NCI-H128 (cell line): ENCODE measurements at regions not wholly inside any gene's neighbourhood (a gene's known extent, or its start where the extent isn't known, plus 50 kb on each side); places are given as distances from the start of the nearest gene placed in this dataset.

ENCODE experiments used
- DNase-seq: peaks from one replicate; lab custom pipeline; 2025; ENCODE audit not compliant: unreplicated experiment; lab: John Stamatoyannopoulos, UW

DNA sequence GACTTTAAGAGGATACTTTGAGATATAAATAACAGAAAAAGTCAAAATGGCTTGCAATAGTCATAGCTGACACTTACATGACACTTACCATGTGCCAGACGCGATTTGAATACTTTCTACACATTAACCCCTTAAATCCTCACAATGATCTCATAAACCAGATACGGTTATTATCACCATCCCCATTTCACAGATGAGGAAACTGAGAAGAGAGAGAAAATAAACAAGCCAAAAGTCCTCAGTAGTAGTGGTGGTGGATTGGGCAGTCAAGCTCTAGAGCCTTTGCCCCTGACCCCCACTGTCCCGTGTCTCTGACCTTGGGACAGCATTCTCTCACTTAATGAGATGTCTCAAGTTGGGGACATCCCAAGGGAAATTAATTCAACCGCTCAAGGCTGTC is 105.2 kb upstream of the TAF1B start:
- no peak for DNase-seq

DNA sequence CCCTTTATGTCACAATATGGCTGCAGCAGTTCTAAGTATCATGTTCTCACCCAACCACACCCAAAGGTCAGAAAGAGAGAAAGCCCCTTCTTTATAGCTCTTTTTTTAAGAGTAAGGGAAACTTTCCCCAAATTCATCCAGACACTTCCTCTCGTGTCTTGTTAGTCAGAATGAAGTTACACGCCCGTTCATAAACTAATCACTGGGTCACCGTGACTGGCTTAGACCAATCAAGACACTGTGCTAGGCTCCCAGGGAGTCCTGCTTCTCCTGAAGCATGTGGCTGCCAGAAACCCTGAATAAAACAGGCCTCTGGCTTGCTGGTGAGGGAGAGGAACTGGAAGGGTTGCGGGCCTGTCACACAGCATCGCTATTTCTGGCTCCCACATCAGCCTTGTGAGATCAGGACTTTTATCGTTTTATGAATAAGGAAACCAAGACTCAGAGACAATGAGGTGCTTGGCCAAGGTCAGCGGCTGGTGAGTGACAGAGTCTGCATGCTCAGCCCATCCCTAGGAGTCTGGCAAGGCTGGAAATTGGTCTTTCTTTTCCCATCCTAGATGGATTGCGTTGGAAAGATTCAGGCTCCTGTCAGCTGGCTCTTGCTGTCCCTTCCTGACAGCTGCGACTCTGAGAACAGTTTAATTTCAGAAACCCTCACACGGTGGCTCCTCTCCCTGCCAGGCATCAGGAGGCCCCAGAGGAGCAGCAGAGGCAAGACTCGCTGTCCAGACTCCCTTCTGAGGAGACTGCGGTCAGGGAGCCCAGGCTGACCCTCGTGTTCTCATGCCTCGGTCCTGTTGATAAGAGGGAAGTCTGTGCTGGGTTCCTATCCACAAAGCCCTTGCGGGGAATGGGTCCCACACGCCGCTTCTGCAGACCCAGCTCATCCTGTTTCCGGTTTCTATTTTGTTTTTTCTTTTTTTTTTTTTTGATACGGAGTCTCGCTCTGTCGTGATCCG is 104.5 kb upstream of the TAF1B start:
- no peak for DNase-seq

GRCh38 chr2:9739531-9739964 is 103.7 kb upstream of the TAF1B start:
- no peak for DNase-seq

GRCh38 chr2:9740382-9741073 is 102.7 kb upstream of the TAF1B start:
- DNase-seq: no peak

DNA sequence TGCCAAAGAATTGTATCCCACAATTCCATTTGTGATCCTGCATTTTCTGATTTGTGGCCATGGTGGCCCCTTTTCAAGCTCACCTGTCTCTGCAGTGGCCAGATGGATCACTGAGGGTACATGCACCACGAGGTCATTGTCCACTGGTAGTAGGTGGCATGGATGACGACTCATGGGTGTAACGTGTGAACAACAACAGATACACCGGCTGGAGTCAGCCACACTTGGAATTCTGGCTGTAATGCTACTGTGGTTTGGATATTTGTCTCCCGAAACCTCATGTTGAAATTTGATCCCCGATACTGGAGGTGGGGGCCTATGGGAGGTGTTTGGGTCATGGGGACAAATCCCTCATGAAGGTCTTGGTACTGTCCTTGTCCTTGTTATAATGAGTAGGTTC is 102.2 kb upstream of the TAF1B start:
- DNase-seq: no peak

GRCh38 chr2:9742601-9743000 is 100.7 kb upstream of the TAF1B start:
- no peak for DNase-seq

- DNase-seq: no peak
Observed at GRCh38 chr2:9744256-9745004, 98.8 kb upstream of the TAF1B start.

GRCh38 chr2:9745153-9745899 is 97.9 kb upstream of the TAF1B start:
- DNase-seq: no peak

- no peak for DNase-seq
Observed at GRCh38 chr2:9747396-9747795, 95.9 kb upstream of the TAF1B start.

DNA sequence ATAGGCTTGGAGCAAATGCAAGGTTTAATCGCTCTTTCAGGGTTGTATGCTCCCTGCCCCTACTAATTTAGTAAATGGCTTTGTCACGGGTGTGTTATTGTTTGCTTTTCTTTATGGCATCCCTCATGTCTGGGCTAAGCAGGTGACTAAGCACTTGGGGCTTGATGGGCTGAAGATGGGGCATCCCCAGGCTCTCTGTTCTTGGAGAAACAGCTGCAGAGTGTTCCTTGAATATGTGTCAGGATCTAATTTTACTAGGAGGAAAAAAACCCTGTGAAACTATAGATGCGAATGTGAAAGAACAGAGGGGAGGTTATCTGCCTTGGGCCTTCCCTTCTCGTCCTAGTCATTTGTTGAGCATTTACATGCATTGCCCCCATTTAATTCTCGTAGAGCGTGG is 94.7 kb upstream of the TAF1B start:
- no peak for DNase-seq

- no peak for DNase-seq
Observed at GRCh38 chr2:9749546-9750223, 93.6 kb upstream of the TAF1B start.

DNA sequence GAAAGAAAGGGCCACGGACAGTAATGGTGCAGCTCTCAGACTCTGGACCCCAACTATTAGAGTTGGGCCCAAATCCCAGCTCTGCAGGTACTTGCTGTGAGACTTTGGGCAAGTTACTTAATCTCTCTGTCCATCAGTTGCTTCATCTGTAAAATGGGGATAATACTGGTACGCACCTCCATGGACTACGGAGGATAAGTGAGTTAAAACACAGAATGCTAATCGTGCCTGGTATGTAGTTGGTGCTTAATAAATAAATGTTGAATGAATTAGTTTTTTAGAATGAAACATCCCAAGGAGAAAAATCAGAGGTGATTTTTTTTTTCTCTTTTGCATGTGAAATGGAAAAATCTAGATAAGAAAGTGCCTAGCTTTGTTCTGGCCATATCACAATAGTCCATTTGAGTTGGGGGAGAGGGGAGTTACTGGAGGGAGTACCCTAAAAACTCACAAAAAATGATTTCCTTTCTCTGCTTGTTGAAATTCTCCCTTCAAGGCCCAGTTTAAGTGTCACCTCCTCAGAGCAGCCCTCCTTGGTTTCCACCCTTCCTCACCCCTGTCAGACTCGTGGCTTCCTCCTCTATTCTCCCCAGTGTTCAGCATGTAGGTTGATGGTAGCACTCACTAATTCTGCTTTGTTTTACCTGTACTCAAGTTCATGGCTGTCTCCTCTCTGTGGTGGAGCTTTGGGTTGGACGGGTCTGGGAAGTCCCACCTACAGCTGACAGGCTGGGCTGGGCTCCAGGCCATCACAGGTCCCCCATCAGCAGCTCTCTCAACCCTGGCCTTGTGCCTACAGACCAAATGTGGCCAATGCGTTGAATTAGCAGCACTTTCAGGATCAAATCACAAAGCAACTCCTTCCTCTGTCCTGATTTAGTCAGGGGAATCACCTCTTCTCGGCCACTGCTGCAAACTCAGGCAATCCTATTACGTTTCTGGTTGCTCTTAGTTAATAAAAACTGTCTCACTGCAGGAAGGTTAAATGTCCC is 92.8 kb upstream of the TAF1B start:
- DNase-seq: no peak

GRCh38 chr2:9751831-9752230 is 91.4 kb upstream of the TAF1B start:
- no peak for DNase-seq

DNA sequence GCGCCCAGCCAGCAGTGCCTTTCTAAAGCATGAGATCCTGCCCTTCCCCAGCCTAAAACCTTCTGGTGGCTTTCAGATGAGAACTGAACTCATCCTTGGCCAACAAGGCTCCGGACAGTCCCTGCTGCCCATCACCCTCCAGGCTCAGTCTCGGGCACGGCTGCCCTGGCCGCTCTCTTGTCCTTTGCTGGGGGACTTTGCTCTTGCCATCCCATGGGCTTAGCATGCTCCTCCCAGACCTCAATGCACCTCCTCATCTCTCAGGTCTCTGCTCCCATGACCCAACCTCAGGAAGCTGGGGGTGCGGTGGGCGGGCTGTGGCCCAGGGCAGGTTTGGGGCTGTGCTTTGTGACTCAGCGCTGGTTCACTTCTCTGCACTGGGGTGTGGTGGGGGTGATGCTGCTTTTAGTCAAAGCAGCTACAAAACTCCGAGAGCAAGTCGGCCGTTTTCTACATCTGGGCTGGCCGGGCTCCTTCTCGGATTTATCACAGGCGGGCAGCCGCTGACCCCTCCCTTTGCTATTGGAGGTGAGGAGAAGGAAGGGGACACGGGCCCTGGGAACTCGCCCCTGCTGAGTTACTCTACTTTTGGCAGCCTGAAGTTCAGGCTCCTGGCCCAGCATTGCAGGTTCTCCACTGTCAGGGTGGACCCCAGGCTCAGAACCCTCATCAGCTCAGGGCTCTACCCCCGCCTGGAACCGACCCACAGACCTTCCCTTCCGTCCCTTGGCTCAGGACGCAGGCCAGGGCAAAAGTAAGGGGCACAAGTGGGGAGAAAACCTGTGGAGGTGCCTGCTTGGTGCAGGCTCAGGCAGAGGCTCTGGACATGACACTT is 90.6 kb upstream of the TAF1B start:
- no peak for DNase-seq

- no peak for DNase-seq
Observed at GRCh38 chr2:9753276-9753600, 90.0 kb upstream of the TAF1B start.

GRCh38 chr2:9753665-9754531 is 89.4 kb upstream of the TAF1B start:
- no peak for DNase-seq

DNA sequence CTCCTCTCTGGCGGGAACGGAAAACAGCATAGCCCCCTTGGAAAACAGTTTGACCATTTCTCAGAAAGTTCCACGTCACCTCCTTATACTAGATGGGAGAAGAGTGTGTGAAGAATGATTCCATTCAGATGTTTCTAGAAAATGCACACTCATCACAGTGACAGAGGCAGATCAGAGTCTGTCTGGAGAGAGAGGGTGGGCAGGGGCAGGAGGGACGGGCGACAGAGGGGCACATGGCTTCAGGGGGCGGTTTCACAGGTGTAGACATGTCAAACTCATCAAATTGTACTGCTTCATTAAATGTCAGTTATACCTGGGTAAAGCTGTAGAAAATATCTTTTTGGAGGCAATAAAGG is 88.8 kb upstream of the TAF1B start:
- no peak for DNase-seq

- no peak for DNase-seq
Observed at GRCh38 chr2:9755008-9755407, 88.3 kb upstream of the TAF1B start.
